IPS-20b (cell line): ENCODE measurements at regions not wholly inside any gene's neighbourhood (a gene's known extent, or its start where the extent isn't known, plus 50 kb on each side); places are given as distances from the start of the nearest gene placed in this dataset.
"Not testable (repeated sequence)": the region's sequence is repeated elsewhere in the genome, so short reads cannot be mapped to it uniquely, and the experiment has no call there.

Experiments used
- H3K27ac ChIP-seq: one replicate; pipeline ENCODE4 v1.5.1; 2013; ENCODE audit warnings: low read length
- H3K27me3 ChIP-seq: 2 replicates; pipeline ENCODE4 v1.6.1; 2013; ENCODE audit warnings: mild to moderate bottlenecking, low read length, inconsistent platforms; ENCODE audit not compliant: insufficient read depth
- H3K36me3 ChIP-seq: 2 replicates; pipeline ENCODE4 v1.6.1; 2013; ENCODE audit warnings: low read depth, mild to moderate bottlenecking, inconsistent platforms, low read length, moderate library complexity; ENCODE audit not compliant: insufficient read depth
- H3K4me1 ChIP-seq: 2 replicates; pipeline ENCODE4 v1.6.1; 2013; ENCODE audit warnings: mild to moderate bottlenecking, control low read depth, inconsistent platforms, low read length, moderate library complexity; ENCODE audit not compliant: insufficient read depth
- H3K4me3 ChIP-seq: 2 replicates; pipeline ENCODE4 v1.5.1; 2013; ENCODE audit warnings: mild to moderate bottlenecking, low read length, inconsistent platforms
- H3K9ac ChIP-seq: 2 replicates; pipeline ENCODE4 v1.6.1; 2013; ENCODE audit warnings: low read depth, mild to moderate bottlenecking, inconsistent platforms, low read length, moderate library complexity
- H3K9me3 ChIP-seq: 2 replicates; pipeline ENCODE4 v1.6.1; 2013; ENCODE audit warnings: mild to moderate bottlenecking, low read depth, low read length, inconsistent platforms; ENCODE audit not compliant: insufficient read depth

- no peak overlapping the region for H3K27ac ChIP-seq
- H3K9me3 ChIP-seq, result no peaks in the 10 kb centered on the region
- no peak overlapping the region for H3K9ac ChIP-seq
- no peaks in the 10 kb centered on the region for H3K4me1 ChIP-seq
- H3K4me3 ChIP-seq, result no peak overlapping the region
- no peaks in the 10 kb centered on the region for H3K36me3 ChIP-seq
- no peaks in the 10 kb centered on the region for H3K27me3 ChIP-seq
Observed at GRCh38 chrX:26851981-26852380, 611.2 kb downstream of the PPP4R3C start.

GRCh38 chrX:26848511-26848910 lies 614.6 kb downstream of the PPP4R3C start:
- no peaks in the 10 kb centered on the region for H3K36me3 ChIP-seq
- no peak overlapping the region for H3K27ac ChIP-seq
- no peaks in the 10 kb centered on the region for H3K9me3 ChIP-seq
- H3K4me3 ChIP-seq, result no peak overlapping the region
- H3K9ac ChIP-seq, result no peak overlapping the region
- no peaks in the 10 kb centered on the region for H3K4me1 ChIP-seq
- H3K27me3 ChIP-seq, result no peaks in the 10 kb centered on the region

- H3K4me3 ChIP-seq, result no peak overlapping the region
- H3K27ac ChIP-seq, result no peak overlapping the region
- H3K36me3 ChIP-seq, result no peaks in the 10 kb centered on the region
- no peaks in the 10 kb centered on the region for H3K27me3 ChIP-seq
- H3K9me3 ChIP-seq, result no peaks in the 10 kb centered on the region
- no peaks in the 10 kb centered on the region for H3K4me1 ChIP-seq
- H3K9ac ChIP-seq, result no peak overlapping the region
Observed at GRCh38 chrX:26845056-26845455, 618.1 kb downstream of the PPP4R3C start.

- Histone ChIP-seq H3K4me1 (no peaks in the 10 kb centered on the region), H3K4me3 (no peak overlapping the region), H3K27me3 (no peaks in the 10 kb centered on the region), H3K9me3 (no peaks in the 10 kb centered on the region), H3K27ac (no peak overlapping the region), H3K9ac (no peak overlapping the region), H3K36me3 (no peaks in the 10 kb centered on the region)
Observed at GRCh38 chrX:26822448-26822847, 606.5 kb downstream of the MAGEB5 start.

GRCh38 chrX:26789751-26790150 lies 573.8 kb downstream of the MAGEB5 start:
- H3K27me3 ChIP-seq, result no peaks in the 10 kb centered on the region
- H3K9ac ChIP-seq, result no peak overlapping the region
- H3K9me3 ChIP-seq, result no peaks in the 10 kb centered on the region
- H3K27ac ChIP-seq, result no peak overlapping the region
- H3K4me3 ChIP-seq, result no peak overlapping the region
- H3K36me3 ChIP-seq, result no peaks in the 10 kb centered on the region
- no peaks in the 10 kb centered on the region for H3K4me1 ChIP-seq

GRCh38 chrX:26788402-26788998 lies 572.5 kb downstream of the MAGEB5 start:
- no peaks in the 10 kb centered on the region for H3K4me1 ChIP-seq

GRCh38 chrX:26783512-26784225 lies 567.7 kb downstream of the MAGEB5 start:
- Histone ChIP-seq H3K27me3 (no peaks in the 10 kb centered on the region), H3K9me3 (peaks cover 12% of the 10 kb centered on the region; the same call in 1 of the 2 replicates), H3K4me1 (no peaks in the 10 kb centered on the region), H3K27ac (no peak overlapping the region), H3K9ac (no peak overlapping the region), H3K4me3 (no peak overlapping the region), H3K36me3 (no peaks in the 10 kb centered on the region)

More at GRCh38 chrX:26788402-26788998, 572.5 kb downstream of the MAGEB5 start:
- Histone ChIP-seq H3K27ac (no peak overlapping the region), H3K4me3 (no peak overlapping the region), H3K9ac (no peak overlapping the region), H3K9me3 (no peaks in the 10 kb centered on the region), H3K36me3 (no peaks in the 10 kb centered on the region), H3K27me3 (no peaks in the 10 kb centered on the region)

- Histone ChIP-seq H3K36me3 (no peaks in the 10 kb centered on the region), H3K4me1 (no peaks in the 10 kb centered on the region), H3K9ac (no peak overlapping the region), H3K9me3 (peaks cover 41% of the 10 kb centered on the region), H3K4me3 (no peak overlapping the region), H3K27ac (no peak overlapping the region), H3K27me3 (no peaks in the 10 kb centered on the region)
Observed at GRCh38 chrX:26778320-26778888, 562.4 kb downstream of the MAGEB5 start.

GRCh38 chrX:26762253-26762652 lies 546.3 kb downstream of the MAGEB5 start:
- Histone ChIP-seq H3K4me1 (no peaks in the 10 kb centered on the region), H3K9ac (no peak overlapping the region), H3K27ac (no peak overlapping the region), H3K27me3 (no peaks in the 10 kb centered on the region), H3K4me3 (no peak overlapping the region), H3K9me3 (no peaks in the 10 kb centered on the region), H3K36me3 (no peaks in the 10 kb centered on the region)

- H3K27me3 ChIP-seq, H3K27ac ChIP-seq, H3K9ac ChIP-seq, H3K9me3 ChIP-seq, H3K4me1 ChIP-seq, H3K36me3 ChIP-seq, H3K4me3 ChIP-seq: not testable (repeated sequence)
Observed at GRCh38 chrX:26755760-26756159, 539.8 kb downstream of the MAGEB5 start.

- Histone ChIP-seq H3K27me3 (no peaks in the 10 kb centered on the region), H3K9me3 (no peaks in the 10 kb centered on the region), H3K36me3 (no peaks in the 10 kb centered on the region), H3K4me3 (no peak overlapping the region), H3K9ac (no peak overlapping the region), H3K4me1 (no peaks in the 10 kb centered on the region), H3K27ac (no peak overlapping the region)
Observed at GRCh38 chrX:26747877-26748276, 531.9 kb downstream of the MAGEB5 start.
